Esophagus (tissue), 2 donors: ENCODE measurements at regions not wholly inside any gene's neighbourhood (a gene's known extent, or its start where the extent isn't known, plus 50 kb on each side); places are given as distances from the start of the nearest gene placed in this dataset.

Source experiments
- H3K27ac ChIP-seq, 2 donors: one replicate each; pipeline ENCODE4 v1.5.1; 2013; ENCODE audit warnings: low read depth in 2 of 2, mild to moderate bottlenecking in 2 of 2, inconsistent platforms in 1 of 2, low read length in 1 of 2, moderate library complexity in 1 of 2
- H3K27me3 ChIP-seq, 2 donors: one replicate each; pipeline ENCODE4 v1.6.1; 2013; ENCODE audit warnings: low read length in 2 of 2, control low read depth in 1 of 2, mild to moderate bottlenecking in 1 of 2; ENCODE audit not compliant: insufficient read depth in 2 of 2, control insufficient read depth in 1 of 2
- H3K36me3 ChIP-seq, 2 donors: one replicate each; pipeline ENCODE4 v1.6.1; 2013; ENCODE audit warnings: low read length in 1 of 2; ENCODE audit not compliant: control insufficient read depth in 2 of 2, insufficient read depth in 2 of 2
- H3K4me1 ChIP-seq, 2 donors: one replicate each; pipeline ENCODE4 v1.6.1; 2013; ENCODE audit warnings: low read length in 1 of 2; ENCODE audit not compliant: control insufficient read depth in 2 of 2, insufficient read depth in 2 of 2
- H3K4me3 ChIP-seq, 2 donors: one replicate each; pipeline ENCODE4 v1.5.1; 2013; ENCODE audit warnings: low read length in 2 of 2, mild to moderate bottlenecking in 2 of 2, low read depth in 1 of 2, moderate library complexity in 1 of 2
- H3K9me3 ChIP-seq, 2 donors: one replicate each; pipeline ENCODE4 v1.6.1; 2013; ENCODE audit warnings: mild to moderate bottlenecking in 2 of 2, low read depth in 1 of 2, low read length in 1 of 2, moderate library complexity in 1 of 2; ENCODE audit not compliant: control insufficient read depth in 2 of 2, insufficient read depth in 1 of 2
- WGBS, 2 donors: extraction: QIAGEN DNeasy Blood & Tissue Kit; methylation state at CpG; one replicate each; pipeline ENCODE4 v1.1.7; 2013; 5-methylcytosine and 5-hydroxymethylcytosine counted together
- donor health status: healthy with polysubstance abuse.
- donor health status: Bipolar disorder and iron deficiency.

DNA sequence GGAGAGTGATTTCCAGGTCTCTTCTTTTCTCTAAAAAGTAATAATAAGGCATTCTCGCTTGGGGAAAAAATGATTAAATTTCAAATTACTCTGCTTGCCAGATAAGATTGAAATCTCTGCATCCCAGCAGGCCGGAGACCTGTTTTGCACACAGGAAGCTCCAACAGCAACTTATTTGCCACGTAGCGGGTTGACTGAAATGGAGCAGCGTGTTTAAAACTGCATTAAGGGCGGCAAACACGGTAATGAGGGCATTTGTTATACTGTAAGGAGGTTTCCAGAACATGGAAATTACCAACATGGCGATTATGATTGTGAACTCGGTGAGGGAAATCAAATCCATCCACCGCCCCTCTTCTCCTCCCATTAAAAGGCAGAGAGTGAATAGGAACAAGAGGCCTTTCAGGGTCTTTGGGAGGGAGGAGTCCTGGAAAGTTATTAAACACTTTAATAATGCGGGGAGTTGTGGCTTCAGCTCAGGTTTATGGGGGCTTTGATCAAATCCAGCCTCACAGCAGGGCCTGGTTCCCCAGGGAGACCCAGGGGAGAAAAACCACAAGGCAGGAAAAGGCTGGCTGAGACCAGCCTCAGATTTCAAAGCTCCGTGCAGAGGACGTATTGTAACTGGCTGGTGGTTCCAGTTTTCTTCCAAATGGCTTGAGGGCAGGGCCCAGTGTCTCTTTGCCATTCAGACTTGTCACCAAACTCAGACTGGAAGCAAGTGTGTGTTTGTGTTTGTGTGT is 242.3 kb downstream of the TLE3 start:
- Histone ChIP-seq H3K4me3 (no peak overlapping the region), H3K36me3 (no peaks in the 10 kb centered on the region), H3K9me3 (no peaks in the 10 kb centered on the region), H3K27ac (no peak overlapping the region), H3K4me1 (peaks cover 0 to 4% of the 10 kb centered on the region in 2 donors), H3K27me3 (no peaks in the 10 kb centered on the region)
- 87% methylated on average over 13 of the region's 13 CpGs for WGBS, 2 donors

DNA sequence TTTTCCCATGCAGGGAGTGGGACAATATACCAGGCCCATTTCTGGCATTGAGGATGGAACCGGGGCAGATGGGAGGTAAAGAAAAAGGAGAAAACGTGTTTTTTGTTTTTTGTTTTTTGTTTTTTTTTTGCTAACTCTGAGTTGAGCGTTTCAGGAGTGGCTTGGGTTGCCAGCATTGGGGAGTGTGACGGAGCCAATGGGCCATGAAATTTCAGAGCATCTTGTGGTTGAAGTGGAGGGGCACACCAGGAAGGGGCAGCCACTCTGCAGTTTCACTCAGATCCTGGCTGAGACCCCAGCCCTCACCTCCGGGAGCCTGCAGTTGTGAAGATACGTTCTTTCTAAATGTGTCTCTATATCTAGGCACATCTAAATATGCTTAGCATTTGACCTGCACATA is 240.5 kb downstream of the TLE3 start:
- peaks cover 0 to 4% of the 10 kb centered on the region in 2 donors for H3K4me1 ChIP-seq
- H3K9me3 ChIP-seq: no peaks in the 10 kb centered on the region
- H3K27me3 ChIP-seq: no peaks in the 10 kb centered on the region
- no peak overlapping the region for H3K27ac ChIP-seq
- no peaks in the 10 kb centered on the region for H3K36me3 ChIP-seq
- no peak overlapping the region for H3K4me3 ChIP-seq
- WGBS, 2 donors: 91 to 94% methylated on average over 6 of the region's 6 CpGs

DNA sequence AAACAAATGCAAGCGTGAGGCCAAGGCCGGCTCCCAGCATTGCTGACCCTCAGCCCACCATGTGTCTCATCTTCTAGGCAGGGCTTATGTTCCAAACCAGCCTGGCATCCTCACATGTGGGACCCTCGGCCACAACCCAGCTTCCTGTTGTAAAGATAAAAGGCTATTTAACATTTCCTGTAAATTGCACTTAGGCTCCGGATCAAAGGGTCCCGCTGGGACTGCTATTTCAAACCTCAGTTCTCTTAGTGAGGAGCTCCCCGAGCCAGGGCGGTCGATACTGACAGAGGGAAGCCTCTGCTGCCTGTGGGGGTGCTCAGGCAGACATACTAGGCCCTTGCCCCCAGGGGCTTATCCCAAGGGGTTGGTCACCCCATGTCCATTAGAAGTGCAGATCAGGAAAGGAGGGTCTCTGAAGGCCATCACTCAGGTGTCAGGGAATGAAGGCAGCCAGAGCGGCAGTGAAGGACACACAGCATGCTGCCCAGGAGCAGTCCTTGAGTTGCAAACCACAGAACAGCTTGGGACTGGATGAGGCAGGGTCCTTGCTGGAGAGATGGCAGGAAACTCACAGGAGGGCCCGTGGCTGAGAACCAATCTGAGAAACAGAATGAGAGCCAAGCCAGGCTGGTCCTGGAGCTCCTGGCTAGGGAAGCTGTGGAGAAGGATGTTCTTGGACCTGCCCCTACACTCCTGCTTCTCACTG is 239.9 kb downstream of the TLE3 start:
- peaks cover 0 to 4% of the 10 kb centered on the region in 2 donors for H3K4me1 ChIP-seq
- 74 to 80% methylated on average over 10 of the region's 10 CpGs for WGBS, 2 donors
- H3K4me3 ChIP-seq: no peak overlapping the region
- H3K27me3 ChIP-seq: no peaks in the 10 kb centered on the region
- no peaks in the 10 kb centered on the region for H3K36me3 ChIP-seq
- no peak overlapping the region for H3K27ac ChIP-seq
- H3K9me3 ChIP-seq: no peaks in the 10 kb centered on the region

DNA sequence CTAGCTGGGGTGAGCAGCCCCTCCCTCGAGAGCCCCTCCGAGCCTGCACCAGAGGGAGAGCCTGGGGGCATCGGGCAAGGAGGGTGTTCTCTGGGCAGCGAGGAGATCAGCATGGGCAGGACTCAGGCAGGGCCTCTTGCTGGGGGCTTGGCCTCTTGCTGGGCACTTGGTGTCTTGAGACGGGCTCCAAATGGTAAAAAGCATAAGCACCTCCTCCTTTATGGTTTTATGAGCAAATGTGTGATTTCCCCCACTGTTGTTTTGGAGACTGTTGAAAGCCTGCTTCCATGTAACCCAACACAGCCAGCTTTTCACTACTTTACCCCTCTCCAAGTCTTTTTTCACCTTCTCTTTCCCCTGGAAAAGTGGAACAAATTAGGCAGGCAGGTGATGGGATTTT is 239.3 kb downstream of the TLE3 start:
- H3K27ac ChIP-seq: no peak overlapping the region
- no peak overlapping the region for H3K4me3 ChIP-seq
- H3K9me3 ChIP-seq: no peaks in the 10 kb centered on the region
- WGBS, 2 donors: 91 to 94% methylated on average over 5 of the region's 5 CpGs
- no peaks in the 10 kb centered on the region for H3K4me1 ChIP-seq
- H3K36me3 ChIP-seq: no peaks in the 10 kb centered on the region
- no peaks in the 10 kb centered on the region for H3K27me3 ChIP-seq

DNA sequence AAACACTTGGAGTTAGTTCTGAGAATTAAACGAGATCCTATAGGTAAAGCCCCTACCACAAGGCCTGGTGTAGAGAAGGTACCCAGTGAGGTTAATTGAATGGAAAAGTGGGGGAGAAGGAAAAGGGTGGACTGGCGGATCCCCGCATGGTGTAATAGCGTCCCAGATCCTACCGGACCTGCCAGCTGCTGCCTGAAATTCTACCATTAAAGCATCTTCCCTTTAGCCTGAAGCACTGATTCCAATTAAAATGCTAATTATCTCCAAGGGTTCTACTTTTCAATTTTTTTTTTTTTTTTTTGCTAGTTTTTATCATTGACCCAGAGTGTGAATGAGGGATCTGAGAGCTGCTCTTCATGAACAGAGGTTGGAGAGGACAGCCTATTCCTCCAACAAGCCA is 237.9 kb downstream of the TLE3 start:
- Histone ChIP-seq H3K36me3 (no peaks in the 10 kb centered on the region), H3K4me1 (no peaks in the 10 kb centered on the region), H3K27ac (no peak overlapping the region), H3K9me3 (no peaks in the 10 kb centered on the region), H3K4me3 (no peak overlapping the region), H3K27me3 (no peaks in the 10 kb centered on the region)
- 96 to 97% methylated on average over 5 of the region's 5 CpGs for WGBS, 2 donors

DNA sequence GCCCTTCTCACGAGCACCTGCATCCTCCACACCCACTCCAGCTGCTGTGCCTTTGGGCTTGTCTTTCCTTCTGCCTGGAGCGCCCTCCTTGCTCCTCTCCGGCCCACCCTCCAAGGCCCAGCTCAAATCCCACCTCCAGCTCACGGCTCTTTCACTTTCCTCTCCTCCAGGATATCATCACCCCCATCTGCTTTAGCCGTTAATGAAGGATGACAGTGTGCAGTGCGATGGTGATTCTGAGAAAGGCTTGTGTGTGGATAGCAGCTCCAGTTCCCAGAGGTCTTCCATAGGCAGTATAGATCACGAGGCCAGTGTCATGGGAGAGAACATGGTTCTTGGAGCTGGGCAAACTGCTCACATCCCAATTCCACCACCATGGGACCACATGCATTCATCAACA is 237.4 kb downstream of the TLE3 start:
- no peaks in the 10 kb centered on the region for H3K27me3 ChIP-seq
- H3K36me3 ChIP-seq: no peaks in the 10 kb centered on the region
- no peaks in the 10 kb centered on the region for H3K9me3 ChIP-seq
- 92% methylated on average over 7 of the region's 7 CpGs for WGBS, 2 donors
- no peak overlapping the region for H3K27ac ChIP-seq
- H3K4me3 ChIP-seq: no peak overlapping the region
- H3K4me1 ChIP-seq: no peaks in the 10 kb centered on the region

DNA sequence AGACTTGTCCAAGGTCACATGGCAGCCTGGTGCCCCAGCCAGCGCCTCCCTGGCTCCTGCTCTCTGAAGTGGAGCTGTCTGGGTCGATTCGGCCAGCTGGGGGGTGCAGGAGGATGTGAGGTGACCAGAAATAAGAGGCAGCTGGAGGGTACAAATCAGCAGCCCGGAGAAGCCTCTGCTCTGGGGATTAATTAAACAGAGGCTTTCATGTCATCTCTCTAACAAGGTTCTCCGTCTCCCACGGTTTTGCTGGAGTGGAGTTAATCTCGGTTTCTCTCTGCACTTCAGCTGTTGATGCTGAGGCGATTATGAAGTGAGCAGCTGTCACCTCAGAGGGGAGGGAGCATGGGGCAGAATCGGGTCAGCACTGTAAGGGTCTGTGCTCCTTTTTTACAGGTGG is 236.8 kb downstream of the TLE3 start:
- Histone ChIP-seq H3K27me3 (no peaks in the 10 kb centered on the region), H3K4me1 (no peaks in the 10 kb centered on the region), H3K4me3 (no peak overlapping the region), H3K27ac (no peak overlapping the region), H3K36me3 (no peaks in the 10 kb centered on the region), H3K9me3 (no peaks in the 10 kb centered on the region)
- WGBS, 2 donors: 75 to 77% methylated on average over 9 of the region's 9 CpGs

DNA sequence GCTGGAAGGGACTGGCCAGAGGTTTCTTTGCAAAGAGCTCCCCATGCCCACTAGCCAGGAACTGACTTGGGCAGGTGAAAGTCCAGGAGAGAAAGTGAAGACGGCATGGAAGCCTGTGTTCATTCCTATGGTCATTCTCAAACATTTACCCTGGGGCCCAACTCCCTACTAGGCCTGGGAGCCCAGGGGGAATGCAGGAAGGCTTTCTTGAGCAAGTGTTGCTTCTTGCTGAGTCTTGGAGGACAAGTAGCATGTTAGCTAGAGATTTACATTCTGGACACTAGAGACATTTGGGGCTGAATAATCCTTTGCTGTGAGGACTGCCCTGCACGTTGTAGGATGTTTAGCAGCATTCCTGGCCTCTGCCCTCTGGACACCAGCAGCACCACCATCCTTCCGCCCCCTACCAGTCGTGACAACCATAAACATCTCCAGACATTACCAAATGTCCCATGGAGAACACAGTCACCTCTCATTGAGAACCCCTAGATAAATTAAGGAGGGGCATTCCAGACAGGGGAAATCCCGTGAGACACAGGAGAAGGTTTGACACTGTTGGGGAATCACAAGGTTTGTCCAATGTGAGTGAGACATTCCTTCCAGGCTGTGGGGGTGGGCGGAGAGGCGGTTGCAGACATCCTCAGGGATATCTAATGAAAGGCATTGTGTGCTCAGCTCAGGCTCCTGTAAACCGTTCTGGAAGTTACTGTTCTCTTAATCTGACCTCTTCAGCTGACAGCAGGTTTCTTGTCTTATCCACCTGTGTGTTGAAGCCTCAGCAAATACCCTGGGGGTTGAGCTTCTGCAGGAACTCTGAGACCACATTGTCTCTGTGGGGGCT is 236.2 kb downstream of the TLE3 start:
- no peak overlapping the region for H3K27ac ChIP-seq
- 60 to 61% methylated on average over 8 of the region's 8 CpGs for WGBS, 2 donors
- H3K4me1 ChIP-seq: no peaks in the 10 kb centered on the region
- H3K36me3 ChIP-seq: no peaks in the 10 kb centered on the region
- H3K9me3 ChIP-seq: no peaks in the 10 kb centered on the region
- no peaks in the 10 kb centered on the region for H3K27me3 ChIP-seq
- H3K4me3 ChIP-seq: no peak overlapping the region

DNA sequence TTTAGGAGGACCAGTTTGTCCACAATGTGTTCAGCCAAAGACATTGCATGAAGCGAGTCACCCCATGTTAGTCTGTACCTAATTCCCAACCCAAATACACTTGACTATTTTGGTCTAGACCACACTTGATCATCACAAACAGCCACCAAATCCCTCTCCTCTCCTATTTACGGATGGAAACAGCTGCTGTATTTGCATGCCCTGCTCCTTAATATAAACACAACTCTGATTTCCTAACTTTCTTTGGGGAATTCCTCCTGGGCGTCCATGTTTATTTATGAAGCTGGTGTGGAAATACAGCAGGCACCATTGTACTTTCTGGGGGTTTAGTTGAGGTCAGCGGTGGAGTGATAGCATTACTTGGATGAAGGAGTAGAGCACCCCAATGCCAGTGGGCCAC is 235.2 kb downstream of the TLE3 start:
- Histone ChIP-seq H3K4me3 (no peak overlapping the region), H3K9me3 (no peaks in the 10 kb centered on the region), H3K36me3 (no peaks in the 10 kb centered on the region), H3K27me3 (no peaks in the 10 kb centered on the region), H3K4me1 (no peaks in the 10 kb centered on the region), H3K27ac (no peak overlapping the region)
- WGBS, 2 donors: 72 to 78% methylated on average over 4 of the region's 4 CpGs
